CD14-positive monocyte (primary cell): ENCODE measurements at regions not wholly inside any gene's neighbourhood (a gene's known extent, or its start where the extent isn't known, plus 50 kb on each side); places are given as distances from the start of the nearest gene placed in this dataset.

ENCODE experiments used
- DNase-seq, 3 donors: peaks; one replicate each; pipeline ENCODE4 v3.0.0-alpha.2; 2011 to 2022
- H2AFZ ChIP-seq: 2 replicates; pipeline ENCODE4 v1.6.0; 2012; ENCODE audit warnings: mild to moderate bottlenecking, low read depth, low read length, inconsistent platforms; ENCODE audit not compliant: insufficient read depth, poor library complexity, severe bottlenecking
- H3K27ac ChIP-seq, 2 donors: 1 replicate in 1 of 2; 2 replicates in 1 of 2; pipeline ENCODE4 v1.5.1; 2012 to 2013; ENCODE audit warnings: low read length in 2 of 2, control low read depth in 1 of 2, inconsistent platforms in 1 of 2, low read depth in 1 of 2, mild to moderate bottlenecking in 1 of 2
- H3K27me3 ChIP-seq, 2 donors: one replicate each; pipeline versions ENCODE4 v1.6.0 to v1.6.1; 2011 to 2013; ENCODE audit warnings: low read length in 2 of 2; ENCODE audit not compliant: control insufficient read depth in 2 of 2, insufficient read depth in 2 of 2
- H3K36me3 ChIP-seq, 2 donors: replicated peaks in 1 of 2; 1 replicate in 1 of 2; 2 replicates in 1 of 2; pipeline versions ENCODE4 v1.5.1 to v1.6.1; 2012 to 2013; ENCODE audit warnings: low read length in 2 of 2, control low read depth in 1 of 2, inconsistent platforms in 1 of 2, mild to moderate bottlenecking in 1 of 2; ENCODE audit not compliant: insufficient read depth in 2 of 2, control insufficient read depth in 1 of 2
- H3K4me1 ChIP-seq, 2 donors: 1 replicate in 1 of 2; 2 replicates in 1 of 2; pipeline versions ENCODE4 v1.5.1 to v1.6.1; 2012 to 2013; ENCODE audit warnings: low read length in 2 of 2, control low read depth in 1 of 2, inconsistent platforms in 1 of 2, mild to moderate bottlenecking in 1 of 2, moderate library complexity in 1 of 2; ENCODE audit not compliant: insufficient read depth in 2 of 2, control insufficient read depth in 1 of 2
- H3K4me2 ChIP-seq: replicated peaks from 2 replicates; pipeline ENCODE3; 2012; ENCODE audit warnings: low read length, moderate library complexity, mild to moderate bottlenecking; ENCODE audit not compliant: poor library complexity, severe bottlenecking; ENCODE audit errors: extremely low read depth
- H3K4me3 ChIP-seq, 3 experiments: fragments of 200-600 bp in 1 of 3; sonication (generic) in 1 of 3; replicated peaks in 1 of 3; 1 replicate in 2 of 3; 2 replicates in 1 of 3; pipeline ENCODE4 v1.5.1; 2011 to 2013; ENCODE audit warnings: low read length in 3 of 3, mild to moderate bottlenecking in 3 of 3, control low read depth in 2 of 3, low read depth in 2 of 3, inconsistent platforms in 1 of 3, moderate library complexity in 1 of 3
- H3K79me2 ChIP-seq: 2 replicates; pipeline ENCODE4 v1.6.0; 2012; ENCODE audit warnings: mild to moderate bottlenecking, control low read depth, inconsistent platforms, low read length, moderate library complexity; ENCODE audit not compliant: insufficient read depth
- H3K9ac ChIP-seq: 2 replicates; pipeline ENCODE4 v1.6.0; 2017; ENCODE audit warnings: low read length, mild to moderate bottlenecking; ENCODE audit not compliant: insufficient read depth, poor library complexity, severe bottlenecking
- H3K9me3 ChIP-seq, 2 donors: replicated peaks in 1 of 2; 1 replicate in 1 of 2; 2 replicates in 1 of 2; pipeline versions ENCODE4 v1.5.1 to v1.6.1; 2012 to 2013; ENCODE audit warnings: low read length in 2 of 2, control low read depth in 1 of 2; ENCODE audit not compliant: control insufficient read depth in 1 of 2, insufficient read depth in 1 of 2
- H4K20me1 ChIP-seq: 2 replicates; pipeline ENCODE4 v1.6.0; 2012; ENCODE audit warnings: mild to moderate bottlenecking, low read length, control low read depth, moderate library complexity; ENCODE audit not compliant: insufficient read depth
- H3K27ac Mint-ChIP-seq, 7 donors: one replicate each; pipeline ENCODE4 v1.8.0; 2020; ENCODE audit warnings: mild to moderate bottlenecking in 7 of 7, mixed read lengths in 7 of 7, moderate library complexity in 6 of 7, inconsistent platforms in 2 of 7
- H3K27me3 Mint-ChIP-seq, 3 donors: one replicate each; pipeline ENCODE4 v1.8.0; 2021 to 2022; ENCODE audit warnings: low read depth in 3 of 3, mild to moderate bottlenecking in 3 of 3, mixed read lengths in 3 of 3, moderate library complexity in 3 of 3, inconsistent platforms in 1 of 3
- H3K36me3 Mint-ChIP-seq, 2 donors: one replicate each; pipeline ENCODE4 v1.8.0; 2020; ENCODE audit warnings: mixed read lengths in 2 of 2, inconsistent platforms in 1 of 2, mild to moderate bottlenecking in 1 of 2
- H3K4me1 Mint-ChIP-seq: one replicate; pipeline ENCODE4 v1.8.0; 2020; ENCODE audit warnings: mild to moderate bottlenecking, mixed read lengths
- H3K4me3 Mint-ChIP-seq, 2 donors: one replicate each; pipeline ENCODE4 v1.8.0; 2020; ENCODE audit warnings: mild to moderate bottlenecking in 2 of 2, mixed read lengths in 2 of 2, moderate library complexity in 1 of 2
- H3K9me3 Mint-ChIP-seq, 7 donors: one replicate each; pipeline ENCODE4 v1.8.0; 2020 to 2022; ENCODE audit warnings: mixed read lengths in 7 of 7, mild to moderate bottlenecking in 6 of 7, moderate library complexity in 6 of 7, inconsistent platforms in 2 of 7
- WGBS: methylation state at CpG from one replicate; pipeline ENCODE4 v1.1.5; 2013; ENCODE audit warnings: missing lambda C conversion rate; ENCODE audit not compliant: insufficient coverage; 5-methylcytosine and 5-hydroxymethylcytosine counted together
- intact Hi-C, 2 donors: fragments of 100-400 bp; cut with micrococcal nuclease; formaldehyde crosslinking; loops; one replicate each; pipeline versions ENCODE4 v1.15.0 to v1.15.1; 2023
- TF ChIP-seq, protein P1 (sequence below): fragments of 200-600 bp; IDR thresholded peaks from one replicate; pipeline ENCODE4 v1.8.0; 2022; ENCODE audit warnings: antibody characterized with exemption, mild to moderate bottlenecking

GRCh38 chr6:2467929-2468600, 222.7 kb upstream of the GMDS start:
- H3K36me3 Mint-ChIP-seq = no peaks in the 10 kb centered on the region
- H3K27ac Mint-ChIP-seq = peak overlapping the region in 1 of 7 donors; percentile 72
- 47% methylated on average over 4 of the region's 6 CpGs for WGBS

GRCh38 chr6:2465336-2465735, 219.9 kb upstream of the GMDS start:
- H3K4me2 ChIP-seq = no peak overlapping the region
- intact Hi-C loops = no loop called here
- no peak overlapping the region for H3K4me3 Mint-ChIP-seq
- H3K79me2 ChIP-seq = no peaks in the 10 kb centered on the region
- H3K27ac Mint-ChIP-seq = no peak overlapping the region
- WGBS = 100% methylated on average over 1 of the region's 9 CpGs
- H3K27me3 ChIP-seq = peaks cover 0 to 7% of the 10 kb centered on the region in 2 donors
- H3K36me3 ChIP-seq = no peaks in the 10 kb centered on the region
- no peak overlapping the region for H3K4me3 ChIP-seq
- DNase-seq = no peak
- H3K27me3 Mint-ChIP-seq = peaks cover 22 to 40% (median 25%) of the 10 kb centered on the region in 3 donors
- H3K9me3 Mint-ChIP-seq = no peaks in the 10 kb centered on the region
- no peaks in the 10 kb centered on the region for H3K4me1 Mint-ChIP-seq
- TF ChIP-seq, protein P1, sequence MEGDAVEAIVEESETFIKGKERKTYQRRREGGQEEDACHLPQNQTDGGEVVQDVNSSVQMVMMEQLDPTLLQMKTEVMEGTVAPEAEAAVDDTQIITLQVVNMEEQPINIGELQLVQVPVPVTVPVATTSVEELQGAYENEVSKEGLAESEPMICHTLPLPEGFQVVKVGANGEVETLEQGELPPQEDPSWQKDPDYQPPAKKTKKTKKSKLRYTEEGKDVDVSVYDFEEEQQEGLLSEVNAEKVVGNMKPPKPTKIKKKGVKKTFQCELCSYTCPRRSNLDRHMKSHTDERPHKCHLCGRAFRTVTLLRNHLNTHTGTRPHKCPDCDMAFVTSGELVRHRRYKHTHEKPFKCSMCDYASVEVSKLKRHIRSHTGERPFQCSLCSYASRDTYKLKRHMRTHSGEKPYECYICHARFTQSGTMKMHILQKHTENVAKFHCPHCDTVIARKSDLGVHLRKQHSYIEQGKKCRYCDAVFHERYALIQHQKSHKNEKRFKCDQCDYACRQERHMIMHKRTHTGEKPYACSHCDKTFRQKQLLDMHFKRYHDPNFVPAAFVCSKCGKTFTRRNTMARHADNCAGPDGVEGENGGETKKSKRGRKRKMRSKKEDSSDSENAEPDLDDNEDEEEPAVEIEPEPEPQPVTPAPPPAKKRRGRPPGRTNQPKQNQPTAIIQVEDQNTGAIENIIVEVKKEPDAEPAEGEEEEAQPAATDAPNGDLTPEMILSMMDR = no peak
- H3K4me1 ChIP-seq = no peaks in the 10 kb centered on the region
- H3K36me3 Mint-ChIP-seq = no peaks in the 10 kb centered on the region
- H2AFZ ChIP-seq = no peak overlapping the region
- H3K9ac ChIP-seq = no peak overlapping the region
- H3K27ac ChIP-seq = no peak overlapping the region
- no peaks in the 10 kb centered on the region for H4K20me1 ChIP-seq
- H3K9me3 ChIP-seq = no peaks in the 10 kb centered on the region

More at GRCh38 chr6:2467929-2468600, 222.7 kb upstream of the GMDS start:
- Histone ChIP-seq H3K36me3 (no peaks in the 10 kb centered on the region), H3K79me2 (no peaks in the 10 kb centered on the region), H3K27ac (no peak overlapping the region), H3K9me3 (no peaks in the 10 kb centered on the region), H3K9ac (no peak overlapping the region), H3K27me3 (peaks cover 0 to 7% of the 10 kb centered on the region in 2 donors), H4K20me1 (no peaks in the 10 kb centered on the region), H3K4me1 (no peaks in the 10 kb centered on the region), H3K4me3 (no peak overlapping the region), H2AFZ (no peak overlapping the region), H3K4me2 (no peak overlapping the region)
- intact Hi-C loops = no loop called here
- H3K27me3 Mint-ChIP-seq = peaks cover 21 to 39% (median 24%) of the 10 kb centered on the region in 3 donors
- H3K4me1 Mint-ChIP-seq = no peaks in the 10 kb centered on the region
- H3K4me3 Mint-ChIP-seq = peak overlapping the region in 1 of 2 donors; percentile 0
- no peak for DNase-seq
- TF ChIP-seq, protein P1 = no peak
- no peaks in the 10 kb centered on the region for H3K9me3 Mint-ChIP-seq
